PC-3 (cell line): ENCODE measurements at regions not wholly inside any gene's neighbourhood (a gene's known extent, or its start where the extent isn't known, plus 50 kb on each side); places are given as distances from the start of the nearest gene placed in this dataset.

Experiments used
- CTCF ChIP-seq: fragments of 300-600 bp; sonication (generic); conservative IDR thresholded peaks from 2 replicates; pipeline ENCODE4 v1.5.1; 2017; ENCODE audit warnings: antibody characterized with exemption, low read depth, mild to moderate bottlenecking, low read length
- EZH2 ChIP-seq: fragments of 300-600 bp; sonication (generic); IDR thresholded peaks from one replicate; pipeline ENCODE4 v1.6.1; 2017; ENCODE audit warnings: antibody characterized with exemption, mild to moderate bottlenecking, low read length; ENCODE audit not compliant: unreplicated experiment
- EZH2phosphoT487 ChIP-seq: fragments of 300-600 bp; sonication (generic); IDR thresholded peaks from 2 replicates; pipeline ENCODE4 v1.6.1; 2018; ENCODE audit warnings: mild to moderate bottlenecking, antibody characterized with exemption, low read length, borderline replicate concordance

GRCh38 chr1:82343381-82343780, 542.6 kb downstream of the ADGRL2 start:
- TF ChIP-seq CTCF (no peak), EZH2 (no peak), EZH2phosphoT487 (no peak)
